Activated CD4-positive, alpha-beta T cell treated with anti-CD3 and anti-CD28 coated beads, Interleukin-2, amount 50 U/mL, for 48 hours (primary cell): ENCODE measurements at regions not wholly inside any gene's neighbourhood (a gene's known extent, or its start where the extent isn't known, plus 50 kb on each side); places are given as distances from the start of the nearest gene placed in this dataset.

Source experiments
- DNase-seq, 2 experiments: peaks; one replicate each; pipeline ENCODE4 v3.0.0-alpha.2; 2020

GRCh38 chrX:150143721-150144440 is 205.6 kb upstream of the EOLA2 start:
- no peak for DNase-seq

GRCh38 chrX:150146271-150146896 is 208.1 kb upstream of the EOLA2 start:
- DNase-seq, result no peak

DNA sequence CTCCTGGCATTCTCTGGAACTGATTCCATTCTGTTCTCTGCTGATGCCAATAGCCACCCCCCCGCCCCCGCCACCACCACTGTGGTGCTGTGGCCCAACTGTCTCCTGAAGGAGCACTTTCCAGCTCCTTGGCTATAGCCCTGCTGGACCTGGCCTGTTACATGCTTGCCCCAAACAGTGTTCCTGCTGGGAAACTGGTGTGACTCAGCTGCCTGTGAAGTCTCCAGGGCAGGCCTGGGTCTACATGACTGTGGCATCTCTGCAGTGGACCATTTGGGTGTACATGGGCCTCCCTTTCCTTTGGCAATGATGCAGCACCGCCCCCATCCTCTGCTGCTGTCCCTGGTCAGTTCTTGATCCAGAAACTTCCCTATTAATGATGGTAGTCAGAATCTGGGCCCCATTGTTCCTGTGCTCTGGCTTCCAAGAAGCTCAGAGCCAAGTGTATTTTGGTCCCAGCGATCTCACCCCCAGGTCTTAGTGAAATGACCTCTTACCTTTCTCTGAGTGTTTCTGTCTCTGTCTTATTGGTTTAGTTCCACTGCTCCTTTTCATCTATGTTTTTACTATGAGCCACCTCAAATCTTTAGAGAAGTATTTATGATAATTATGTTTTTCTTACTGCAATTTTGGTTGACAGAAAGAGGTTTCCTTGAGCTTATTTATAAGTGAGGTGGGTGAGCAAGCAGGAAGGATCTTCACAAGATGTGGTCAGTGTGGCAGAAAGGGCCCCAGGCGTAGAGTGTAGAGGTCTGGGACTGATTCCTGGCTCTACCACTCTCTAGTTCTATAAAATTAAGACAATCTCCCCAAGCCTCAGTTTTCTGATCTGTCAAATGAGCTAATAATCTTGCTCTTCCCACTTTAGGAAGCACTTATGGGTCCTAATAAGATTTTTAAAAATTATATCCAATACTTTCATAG is 210.7 kb upstream of the EOLA2 start:
- no peak for DNase-seq

- DNase-seq, result no peak
Observed at GRCh38 chrX:150150076-150150779, 211.9 kb upstream of the EOLA2 start.

DNA sequence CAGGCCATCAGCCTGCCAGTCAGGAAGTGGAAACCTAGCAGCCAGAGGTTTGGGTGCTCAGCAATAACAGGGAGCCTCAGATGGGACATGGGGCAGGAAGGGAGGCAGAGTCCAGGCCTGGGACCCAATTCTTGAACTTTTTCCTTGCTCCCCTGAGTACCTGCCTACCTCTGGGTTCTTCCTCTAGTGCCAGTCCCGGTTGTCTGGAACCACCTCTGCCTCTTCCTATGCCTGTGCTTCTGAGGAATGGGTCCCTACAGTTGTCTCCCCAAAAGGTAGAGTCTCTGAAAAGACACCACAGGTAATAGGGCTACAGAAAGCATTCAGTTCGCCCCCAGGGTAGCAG is 212.4 kb upstream of the MAMLD1 start:
- DNase-seq, result no peak

DNA sequence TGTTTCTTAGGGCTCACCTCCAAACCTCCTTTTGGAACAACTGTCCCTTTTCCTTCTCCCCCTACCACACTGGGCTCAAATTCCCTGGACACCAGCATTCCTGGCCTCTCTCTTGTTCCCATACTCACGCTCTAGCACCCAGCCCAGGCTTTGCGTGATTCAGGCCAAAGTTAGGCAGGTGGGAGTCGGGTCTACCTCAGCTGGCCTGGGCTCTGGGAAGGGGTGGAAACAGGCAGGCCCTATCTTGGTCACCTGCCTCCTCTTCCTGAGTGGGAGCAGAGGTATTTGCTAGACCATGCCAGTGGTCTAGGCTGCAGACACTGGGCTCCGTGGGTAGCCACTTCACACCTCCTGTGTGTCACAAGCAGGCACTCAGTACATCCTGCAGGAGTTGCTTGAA is 211.1 kb upstream of the MAMLD1 start:
- DNase-seq, result no peak

- no peak for DNase-seq
Observed at GRCh38 chrX:150152546-150152945, 210.6 kb upstream of the MAMLD1 start.

DNA sequence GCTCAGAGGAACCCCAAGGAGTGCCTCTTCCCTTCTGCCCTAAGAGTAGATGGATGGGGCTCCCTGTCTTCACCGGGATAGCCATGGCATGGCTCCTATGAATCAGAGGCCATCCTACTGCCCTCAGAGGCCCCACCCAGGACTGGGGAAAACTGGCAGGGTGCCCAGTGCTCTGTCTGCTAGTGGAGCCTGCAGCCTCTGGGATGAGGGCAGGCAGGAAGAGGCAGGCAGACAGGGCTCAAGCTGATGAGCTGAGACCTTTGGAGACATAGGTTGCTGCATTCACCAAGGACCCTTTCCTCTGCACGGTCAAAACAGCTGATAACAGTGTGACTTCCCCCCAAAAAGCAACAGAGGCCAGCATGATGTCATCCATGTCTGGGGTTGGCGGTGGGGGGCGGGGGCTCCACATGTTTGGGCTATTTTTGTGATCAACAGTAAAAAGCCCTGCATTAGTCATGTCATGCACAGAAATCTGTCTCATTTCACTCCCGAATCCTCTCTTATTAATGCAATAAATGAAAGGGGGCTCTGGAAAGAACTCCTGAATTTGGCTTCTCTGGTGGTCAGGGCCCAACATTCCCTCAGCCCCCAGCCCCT is 207.6 kb upstream of the MAMLD1 start:
- no peak for DNase-seq

GRCh38 chrX:150156615-150157014 is 206.5 kb upstream of the MAMLD1 start:
- no peak for DNase-seq

- DNase-seq, result no peak
Observed at GRCh38 chrX:150157291-150157690, 205.8 kb upstream of the MAMLD1 start.

DNA sequence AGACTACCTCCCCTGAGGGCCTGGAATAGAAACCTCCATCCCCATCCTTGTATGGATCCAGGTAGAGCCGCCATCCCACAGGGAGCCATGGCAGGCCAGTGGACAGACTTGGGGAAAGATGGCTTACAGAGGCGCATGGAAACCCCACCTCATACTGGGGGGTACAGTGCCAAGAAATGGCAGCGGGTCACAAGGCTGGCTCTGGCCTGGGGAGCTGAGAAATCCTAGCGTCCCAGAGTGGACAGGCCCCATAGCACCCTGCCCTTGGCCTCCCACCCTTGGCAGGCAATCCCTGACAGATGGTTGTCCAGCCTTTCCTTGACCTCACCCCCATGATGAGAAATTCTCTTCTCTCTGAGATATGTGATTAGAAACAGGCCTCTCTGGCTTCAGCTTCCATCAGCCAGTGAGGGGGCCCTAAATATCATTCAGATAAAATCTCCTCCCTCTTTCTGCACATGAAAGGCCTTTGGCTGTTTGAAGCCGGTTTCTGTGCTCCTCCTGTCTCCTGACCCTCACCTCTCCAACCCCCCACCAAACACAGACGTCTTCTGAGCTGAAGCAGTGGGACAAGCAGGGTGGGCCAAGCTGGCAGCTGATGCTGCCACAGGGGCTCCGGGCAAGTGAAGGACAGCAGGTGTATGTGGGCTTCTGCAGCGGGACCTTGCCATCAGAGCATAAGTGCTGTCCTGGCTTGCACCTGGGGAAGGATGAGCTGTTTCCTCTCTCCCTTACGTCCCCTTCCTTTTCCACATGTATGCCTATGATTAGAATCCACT is 204.4 kb upstream of the MAMLD1 start:
- no peak for DNase-seq

DNA sequence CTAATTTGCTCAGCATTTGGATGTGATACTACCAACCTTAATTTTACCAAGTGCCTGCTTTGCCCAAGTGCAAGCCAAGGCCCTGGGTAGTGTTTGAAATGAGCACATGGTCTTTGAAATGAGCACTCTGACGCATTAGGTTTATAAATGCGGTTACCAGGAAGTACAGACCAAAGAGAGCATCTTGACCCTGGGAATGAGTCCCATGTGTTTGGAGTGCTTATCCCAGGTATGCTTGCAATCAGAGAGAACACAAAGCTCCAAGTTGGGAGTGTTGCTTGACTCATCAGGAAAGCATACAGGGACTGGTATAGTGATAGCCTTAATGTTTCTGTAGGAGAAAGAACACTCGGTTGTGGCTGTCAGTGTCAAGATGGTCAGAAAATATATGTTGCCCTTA is 203.6 kb upstream of the MAMLD1 start:
- no peak for DNase-seq

DNA sequence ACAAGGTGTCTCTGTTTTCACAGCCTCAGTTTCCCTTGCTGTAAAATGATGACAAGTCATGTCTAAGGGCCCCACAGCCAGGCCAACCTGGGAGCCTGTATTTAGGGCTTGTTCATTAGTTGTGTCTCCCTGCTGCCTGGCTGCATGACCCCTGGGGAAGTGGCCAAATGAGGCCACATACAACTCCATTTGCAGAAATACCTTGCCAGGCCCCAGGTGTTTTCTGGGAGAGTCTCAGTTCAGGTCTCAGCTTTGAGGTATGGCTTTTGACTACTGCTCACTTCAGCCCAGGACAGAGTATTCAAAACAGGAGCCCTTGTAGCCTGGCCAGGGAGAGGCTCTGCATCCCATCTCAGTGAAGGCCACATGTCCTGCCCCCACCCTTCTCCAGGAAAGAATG is 202.5 kb upstream of the MAMLD1 start:
- DNase-seq, result no peak

GRCh38 chrX:150161193-150161592 is 201.9 kb upstream of the MAMLD1 start:
- DNase-seq, result no peak

DNA sequence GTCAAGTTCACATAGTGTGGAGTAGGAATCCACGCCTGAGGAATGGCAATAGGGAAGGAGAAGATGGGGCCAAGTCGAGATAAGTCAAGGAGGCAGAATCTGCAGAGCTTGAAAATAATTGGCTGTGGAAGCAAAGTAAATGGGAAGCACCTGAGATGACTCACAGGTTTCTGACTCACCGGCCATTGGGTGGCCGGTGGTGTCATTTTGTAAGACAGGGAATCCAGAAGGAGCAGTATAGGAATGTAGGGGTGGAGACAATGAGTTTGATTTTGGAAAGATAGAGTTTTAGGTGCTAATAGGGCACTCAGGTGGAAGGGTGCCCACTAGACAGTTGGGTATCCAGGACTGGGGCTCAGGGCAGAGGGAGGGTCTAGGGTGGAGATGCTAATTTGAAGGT is 201.0 kb upstream of the MAMLD1 start:
- DNase-seq, result no peak

GRCh38 chrX:150163221-150163930 is 199.7 kb upstream of the MAMLD1 start:
- no peak for DNase-seq

DNA sequence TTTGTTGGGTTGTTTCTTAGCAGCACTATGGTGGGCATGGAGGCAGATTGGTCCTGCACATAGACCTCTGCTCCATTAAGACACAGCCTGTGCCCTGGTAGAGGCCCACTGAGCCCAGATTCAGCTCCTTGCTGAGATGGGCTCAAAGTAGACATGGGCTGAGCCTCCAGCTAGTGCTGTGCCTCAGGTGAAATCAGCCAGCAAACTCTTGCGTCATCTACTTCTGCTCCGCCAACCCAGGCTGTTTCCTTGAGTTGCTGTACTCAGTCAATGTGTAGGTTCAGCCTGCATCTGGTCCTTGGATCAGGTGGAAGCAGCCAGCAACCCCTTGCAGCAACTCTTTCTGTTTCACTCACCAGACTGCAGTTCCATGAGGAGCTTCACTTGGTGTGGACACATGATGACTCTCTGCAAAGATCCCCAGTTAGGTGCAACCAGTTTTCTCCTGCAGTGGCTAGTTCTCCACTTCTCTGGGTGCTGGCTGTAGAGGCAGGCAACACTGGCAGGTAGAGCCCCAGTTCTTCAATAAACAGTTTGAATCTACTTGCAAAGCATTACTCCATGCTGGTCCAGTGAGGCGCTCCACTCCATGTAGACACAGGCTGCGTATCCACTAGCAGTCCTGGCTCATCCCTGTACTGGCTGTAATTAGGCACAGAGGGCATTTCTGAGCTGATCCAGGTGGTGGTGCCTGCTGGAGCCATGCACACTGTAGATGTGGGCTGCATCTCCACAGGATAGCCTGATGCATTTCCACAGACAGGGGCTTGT is 199.0 kb upstream of the MAMLD1 start:
- no peak for DNase-seq

DNA sequence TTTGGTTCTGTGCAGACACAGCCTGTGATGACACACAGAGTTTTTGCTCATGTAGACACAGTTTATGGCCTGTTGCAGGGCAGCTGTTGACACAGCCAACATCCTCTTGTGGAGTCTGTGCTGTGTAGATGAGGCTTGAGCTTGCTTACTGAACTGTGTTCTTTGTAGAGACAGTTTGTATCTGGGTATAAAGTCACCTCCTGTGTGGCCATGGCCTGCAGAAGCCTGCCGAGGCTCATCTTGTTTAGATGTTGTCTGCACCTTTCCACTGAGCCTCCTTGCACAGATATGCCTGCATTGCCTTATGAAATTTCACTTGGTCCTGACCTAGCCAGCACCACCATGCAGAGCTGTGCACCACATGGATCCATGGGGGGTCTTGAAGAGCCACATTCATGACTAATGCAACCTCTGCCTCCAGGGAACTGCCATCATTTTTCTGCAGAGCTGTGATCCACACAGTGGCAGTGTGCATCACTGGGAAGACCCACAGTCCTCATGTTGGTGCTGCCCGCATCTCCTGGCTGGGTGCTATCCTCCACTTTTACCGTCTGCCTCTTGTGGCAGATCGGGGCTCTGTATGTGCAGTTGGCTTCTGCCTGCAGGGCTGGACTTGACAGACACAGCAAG is 198.0 kb upstream of the MAMLD1 start:
- DNase-seq, result no peak

- DNase-seq, result no peak
Observed at GRCh38 chrX:150165776-150166610, 197.1 kb upstream of the MAMLD1 start.
